GM10248 (cell line): ENCODE measurements at regions not wholly inside any gene's neighbourhood (a gene's known extent, or its start where the extent isn't known, plus 50 kb on each side); places are given as distances from the start of the nearest gene placed in this dataset.

Experiments
- CTCF ChIA-PET: fragments of 300-600 bp; sonication (Branson Sonifier 250); formaldehyde crosslinking; extraction: SDS; loops from one replicate; lab custom pipeline; 2021; ENCODE audit warnings: antibody characterized with exemption; lab: Yijun Ruan, JAX
- POLR2A ChIA-PET: fragments of 350-650 bp; sonication (Branson Sonifier 250); formaldehyde crosslinking; extraction: SDS; loops from one replicate; lab custom pipeline; 2020; ENCODE audit warnings: antibody characterized with exemption; lab: Yijun Ruan, JAX
- DNase-seq: peaks from one replicate; pipeline ENCODE4 v3.0.0; 2012; ENCODE audit errors: extremely low spot score
- CTCF ChIP-seq: IDR thresholded peaks from 2 replicates; pipeline ENCODE4 v1.5.1; 2012; ENCODE audit warnings: mild to moderate bottlenecking, low read depth; ENCODE audit errors: extremely low read depth, missing control alignments, control extremely low read depth

DNA sequence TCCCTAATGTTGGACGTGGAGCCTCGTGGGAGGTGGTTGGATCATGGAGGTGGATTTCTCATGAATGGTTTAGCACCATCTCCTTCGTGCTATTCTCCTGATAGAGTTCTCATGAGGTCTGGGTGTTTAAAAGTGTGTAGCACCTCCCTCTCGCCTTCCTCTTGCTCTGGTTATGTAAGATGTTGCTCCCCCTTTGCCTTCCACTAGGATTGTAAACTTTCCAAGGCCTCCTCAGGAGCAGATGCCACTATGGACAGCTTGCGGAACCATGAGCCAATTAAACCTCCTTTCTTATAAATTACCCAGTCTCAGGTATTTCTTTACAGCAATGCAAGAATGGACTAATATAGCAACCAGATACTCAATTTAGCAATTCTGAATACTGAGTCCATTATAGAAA lies 82.4 kb upstream of the PELI1 start:
- POLR2A ChIA-PET: no interaction called here
- CTCF ChIA-PET: interaction anchor here (1.0 to 2.0 kb wide), 3 partner anchors 10 to 67 kb away, joined by 3 to 10 read pairs (median 3); no protein-coding TSS in a partner anchor
- no peak for DNase-seq
- TF ChIP-seq CTCF: no peak

DNA sequence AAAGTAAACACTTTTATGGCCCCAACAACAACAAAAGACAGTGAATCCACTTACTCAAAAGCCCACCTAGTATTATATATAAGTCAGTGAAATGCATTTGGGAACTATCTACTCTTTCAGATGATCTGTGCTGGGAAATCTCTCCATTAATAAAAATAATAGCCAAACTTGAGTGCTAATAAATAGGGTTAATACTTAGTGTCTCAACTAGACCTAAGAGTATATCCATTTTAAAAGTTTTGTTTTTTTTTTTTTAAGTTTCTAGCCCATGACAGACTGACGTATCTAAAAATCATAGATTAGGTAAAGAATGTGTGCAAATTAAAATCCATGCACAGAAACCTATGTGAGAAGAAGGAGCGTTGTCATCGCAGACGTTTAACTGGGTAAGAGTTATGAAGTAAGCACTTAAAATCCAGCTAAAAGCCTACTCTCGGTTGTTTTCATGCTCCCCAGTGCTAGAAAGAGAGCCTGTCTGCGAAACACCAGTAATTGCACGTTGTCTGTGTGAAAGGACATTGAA lies 83.4 kb upstream of the PELI1 start:
- ChIA-PET CTCF (interaction anchor here (0.8 to 1.7 kb wide), 6 partner anchors 9 to 103 kb away, joined by 3 to 13 read pairs (median 4); no protein-coding TSS in a partner anchor), POLR2A (interaction anchor here (0.7 to 1.1 kb wide), 2 partner anchors 68 to 97 kb away, joined by 3 read pairs; no protein-coding TSS in a partner anchor)
- no peak for DNase-seq
- TF ChIP-seq CTCF: no peak

DNA sequence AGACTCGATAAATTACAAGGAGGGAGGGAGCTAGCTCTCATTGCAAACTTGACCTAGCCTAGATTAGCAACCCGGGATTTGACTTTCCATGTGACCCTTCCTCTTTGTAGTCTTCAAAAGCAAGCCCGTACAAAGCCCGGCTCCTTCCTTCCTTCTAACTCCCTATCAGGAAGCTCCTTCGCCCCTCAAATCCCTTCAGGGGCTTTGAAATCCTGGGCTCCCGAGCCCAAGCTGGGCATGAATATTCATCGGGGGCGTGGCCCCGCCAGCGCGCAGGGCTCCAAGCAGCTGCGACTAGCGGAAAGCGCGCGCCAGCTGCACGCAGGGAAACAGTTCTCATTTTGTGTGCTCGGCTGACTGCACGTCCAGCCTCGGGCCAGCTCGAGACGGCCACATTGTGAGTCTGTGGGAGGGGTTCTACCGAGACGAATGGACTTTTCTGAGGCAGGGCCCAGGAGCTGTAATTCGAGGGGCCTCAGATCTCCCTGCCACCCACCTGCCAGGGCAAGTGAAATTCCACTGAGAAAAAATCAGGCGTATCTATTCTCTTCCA lies 84.0 kb upstream of the PELI1 start:
- CTCF ChIA-PET: interaction anchor here (0.8 to 1.7 kb wide), 5 partner anchors 10 to 103 kb away, joined by 3 to 13 read pairs (median 4); no protein-coding TSS in a partner anchor
- POLR2A ChIA-PET: interaction anchor here (0.7 to 1.1 kb wide), 2 partner anchors 67 to 97 kb away, joined by 3 read pairs; no protein-coding TSS in a partner anchor
- peak; percentile 85 for DNase-seq
- TF ChIP-seq CTCF: no peak

- DNase-seq: no peak
- TF ChIP-seq CTCF: no peak
- ChIA-PET CTCF (interaction anchor here (0.9 to 1.7 kb wide), 4 partner anchors 9 to 102 kb away, joined by 3 to 13 read pairs (median 4); no protein-coding TSS in a partner anchor), POLR2A (no interaction called here)
These were observed 84.7 kb upstream of the PELI1 start for GRCh38 chr2:64228918-64229317.

DNA sequence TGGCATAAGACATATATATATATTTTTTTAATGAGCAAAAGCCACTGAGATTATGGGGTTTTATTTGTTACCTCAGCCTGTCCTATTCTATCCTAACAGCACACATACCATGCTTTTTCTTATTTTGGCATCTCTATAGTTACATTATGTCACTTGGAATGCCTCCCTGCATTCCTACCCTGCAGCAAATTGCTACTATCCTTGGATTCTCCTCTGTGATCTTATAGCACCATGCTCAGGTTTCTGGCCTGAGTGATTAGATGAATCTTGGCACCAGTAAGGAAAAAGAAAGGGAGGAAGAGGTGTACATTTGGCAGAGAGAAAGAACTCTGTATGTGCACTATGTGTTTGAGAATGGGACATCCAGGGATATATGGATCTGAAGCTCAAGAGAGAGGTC lies 86.3 kb upstream of the PELI1 start:
- ChIA-PET CTCF (interaction anchor here (0.7 to 0.9 kb wide), 2 partner anchors 10 to 43 kb away, joined by 3 read pairs; no protein-coding TSS in a partner anchor), POLR2A (no interaction called here)
- no peak for DNase-seq
- no peak for TF ChIP-seq CTCF

- POLR2A ChIA-PET: no interaction called here
- DNase-seq: no peak
- CTCF ChIA-PET: interaction anchor here (1.4 kb wide), 2 partner anchors 11 to 98 kb away, joined by 4 read pairs; no protein-coding TSS in a partner anchor
- no peak for TF ChIP-seq CTCF
These were observed 88.0 kb upstream of the PELI1 start for GRCh38 chr2:64232266-64232665.
